Pancreas (tissue), 10 donors: ENCODE measurements at regions not wholly inside any gene's neighbourhood (a gene's known extent, or its start where the extent isn't known, plus 50 kb on each side); places are given as distances from the start of the nearest gene placed in this dataset.
"Not testable (repeated sequence)": the region's sequence is repeated elsewhere in the genome, so short reads cannot be mapped to it uniquely, and the experiment has no call there.

Experiments
- ATAC-seq, 4 donors: fragments of 200-7000 bp; cut with Tn5 transposase; one replicate each; pipeline versions ENCODE4 v1.8.0 to v1.9.1; 2020; ENCODE audit warnings: mild to moderate bottlenecking in 4 of 4, moderate library complexity in 4 of 4
- DNase-seq, 6 donors: peaks; one replicate each; pipeline ENCODE4 v3.0.0-alpha.2; 2020
- FAIRE-seq: peaks from 2 replicates; lab custom pipeline; 2012; peaks lifted over from hg19 to GRCh38; lab: Jason Lieb, UNC
- H3K27ac ChIP-seq, 4 donors: fragments of 200-600 bp; sonication (generic); 1 replicate in 3 of 4; 2 replicates in 1 of 4; pipeline versions ENCODE4 v1.5.0 to v1.8.0; 2020
- H3K27me3 ChIP-seq, 4 donors: fragments of 200-600 bp; one replicate each; pipeline ENCODE4 v1.8.0; 2021
- H3K36me3 ChIP-seq, 3 donors: fragments of 200-600 bp; sonication (generic) in 1 of 3; one replicate each; pipeline versions ENCODE4 v1.5.0 to v1.8.0; 2020 to 2021
- H3K4me1 ChIP-seq, 3 donors: fragments of 200-600 bp; one replicate each; pipeline ENCODE4 v1.8.0; 2021
- H3K4me3 ChIP-seq, 4 donors: fragments of 200-600 bp; sonication (generic) in 2 of 4; one replicate each; pipeline versions ENCODE4 v1.5.0 to v1.8.0; 2020 to 2021
- H3K9me3 ChIP-seq, 4 donors: fragments of 200-600 bp; one replicate each; pipeline ENCODE4 v1.8.0; 2021
- WGBS, 2 donors: extraction: QIAGEN DNeasy Blood & Tissue Kit; methylation state at CpG; one replicate each; pipeline ENCODE4 v1.1.7; 2013; 5-methylcytosine and 5-hydroxymethylcytosine counted together
- intact Hi-C, 3 donors: fragments of 100-400 bp; cut with DNase I; formaldehyde crosslinking; loops; one replicate each; pipeline versions ENCODE4 v1.11.1 to v1.14.2; 2022
- donor health status: healthy with polysubstance abuse.
- donor health status: DM: no; HTN: no; CAD: no; lungs with moderate emphysema.
- donor health status: DM: no; HTN: no; CAD: no.
- donor health status: control.
- donor health status: control.
- donor health status: Bipolar disorder and iron deficiency.
- donor health status: DM: yes; HTN: yes; CAD: no.
- donor health status: DM: no; HTN: no; CAD: no.
- donor health status: DM: no; HTN: no; CAD: no.
- donor health status: DM: yes; HTN: yes; CAD: no.

DNA sequence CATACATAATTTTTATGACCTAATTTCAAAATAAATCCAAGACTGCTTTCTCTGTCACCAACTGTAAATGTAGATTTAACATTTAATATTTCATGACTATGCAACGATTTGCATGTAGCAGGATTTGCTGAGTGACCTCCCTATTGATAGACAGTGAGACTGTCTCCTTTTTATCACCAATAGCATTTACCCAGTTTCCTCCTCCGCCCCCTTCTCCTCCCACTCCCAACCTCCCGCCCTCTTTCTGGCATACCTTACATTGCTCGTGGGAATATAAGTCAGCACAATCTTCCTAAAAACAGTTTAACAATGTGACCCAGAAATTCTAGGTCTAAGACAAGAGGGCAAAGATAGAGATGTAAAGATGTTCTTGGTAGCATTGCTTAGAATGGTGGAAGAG, 55.1 kb upstream of the NOMO2 start:
- ATAC-seq, H3K4me3 ChIP-seq, H3K4me1 ChIP-seq, H3K27me3 ChIP-seq, H3K36me3 ChIP-seq, intact Hi-C loops, H3K9me3 ChIP-seq, DNase-seq, H3K27ac ChIP-seq, FAIRE-seq: not testable (repeated sequence)
- WGBS, 2 donors: 43 to 49% methylated on average over 4 of the region's 4 CpGs

DNA sequence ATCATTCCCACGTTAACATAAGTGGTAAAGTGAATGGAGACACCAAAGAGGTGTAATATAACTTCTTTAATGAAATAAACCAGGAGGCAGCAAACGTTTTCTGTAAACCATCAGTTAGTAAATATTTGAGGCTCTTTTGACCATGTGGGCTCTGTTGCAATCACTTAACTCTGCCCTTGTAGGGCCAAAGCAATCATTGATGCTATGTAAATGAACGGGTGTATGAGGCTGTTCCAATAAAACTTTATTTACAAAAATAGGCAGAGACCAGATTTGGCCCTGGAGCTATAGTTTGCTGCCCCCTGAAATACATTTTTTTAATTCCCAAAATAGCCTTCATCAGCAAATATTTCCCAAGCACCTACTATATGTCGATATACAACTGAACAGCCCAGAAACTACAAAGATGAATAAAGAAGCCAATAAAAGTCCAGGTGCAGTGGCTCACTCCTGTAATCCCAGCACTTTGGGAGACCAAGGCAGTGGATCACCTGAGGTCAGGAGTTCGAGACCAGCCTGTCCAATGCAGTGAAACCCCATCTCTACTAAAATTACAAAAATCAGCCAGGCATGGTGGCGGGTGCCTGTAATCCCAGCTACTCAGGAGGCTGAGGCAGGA, 54.3 kb upstream of the NOMO2 start:
- intact Hi-C loops, FAIRE-seq: not testable (repeated sequence)
- WGBS, 2 donors: 60 to 65% methylated on average over 5 to 6 of the region's 6 CpGs

More for the DNA sequence above, 54.3 kb upstream of the NOMO2 start:
- not testable (repeated sequence) for ATAC-seq, H3K9me3 ChIP-seq, H3K4me1 ChIP-seq, H3K27ac ChIP-seq, H3K27me3 ChIP-seq, H3K4me3 ChIP-seq, H3K36me3 ChIP-seq, DNase-seq
